PC-3 (cell line): ENCODE measurements at regions not wholly inside any gene's neighbourhood (a gene's known extent, or its start where the extent isn't known, plus 50 kb on each side); places are given as distances from the start of the nearest gene placed in this dataset.

ENCODE experiments used
- ATAC-seq: fragments of 200-7000 bp; cut with Tn5 transposase; 2 replicates; pipeline ENCODE4 v1.9.1; 2020; ENCODE audit warnings: mild to moderate bottlenecking, moderate library complexity
- BruUV-seq: library from RNA; stranded (reverse); fragments of 400-500 nt; replicated peaks from 2 replicates; lab custom pipeline; 2021; lab: Mats Ljungman, UMichigan
- CTCF ChIA-PET: fragments of 300-600 bp; sonication (Branson Sonifier 250); formaldehyde crosslinking; loops from one replicate; lab custom pipeline; 2022; ENCODE audit warnings: antibody characterized with exemption; lab: Charles Lee
- POLR2A ChIA-PET: fragments of 300-600 bp; sonication (Branson Sonifier 250); formaldehyde crosslinking; loops from one replicate; lab custom pipeline; 2022; ENCODE audit warnings: antibody characterized with exemption; ENCODE audit not compliant: unreplicated experiment; lab: Charles Lee
- DNase-seq: peaks from one replicate; pipeline ENCODE4 v3.0.0-alpha.2; 2015
- H2AFZ ChIP-seq: fragments of 300-600 bp; sonication (generic); 2 replicates; pipeline ENCODE4 v1.6.0; 2016; ENCODE audit warnings: antibody characterized with exemption, low read length
- H3F3A ChIP-seq: fragments of 300-600 bp; sonication (generic); one replicate; pipeline ENCODE4 v1.6.0; 2017; ENCODE audit warnings: antibody characterized with exemption, low read length, control low read depth, mild to moderate bottlenecking; ENCODE audit not compliant: unreplicated experiment
- H3K27ac ChIP-seq: fragments of 300-600 bp; sonication (generic); 2 replicates; pipeline ENCODE4 v1.5.1; 2016; ENCODE audit warnings: mild to moderate bottlenecking, low read length
- H3K27me3 ChIP-seq: fragments of 300-600 bp; sonication (generic); 2 replicates; pipeline ENCODE4 v1.6.1; 2016; ENCODE audit warnings: low read length, mixed read lengths
- H3K36me3 ChIP-seq: fragments of 300-600 bp; sonication (generic); 2 replicates; pipeline ENCODE4 v1.6.1; 2016; ENCODE audit warnings: low read depth, mixed run types, low read length, mixed read lengths
- H3K4me1 ChIP-seq: fragments of 300-600 bp; sonication (generic); 2 replicates; pipeline ENCODE4 v1.5.1; 2016; ENCODE audit warnings: low read length; ENCODE audit not compliant: insufficient read depth
- H3K4me2 ChIP-seq: fragments of 300-600 bp; sonication (generic); 2 replicates; pipeline ENCODE4 v1.6.0; 2016; ENCODE audit warnings: low read length
- H3K4me3 ChIP-seq: fragments of 300-600 bp; sonication (generic); 2 replicates; pipeline ENCODE4 v1.5.1; 2016; ENCODE audit warnings: mild to moderate bottlenecking, low read length, mixed read lengths
- H3K79me2 ChIP-seq: fragments of 300-600 bp; sonication (generic); 2 replicates; pipeline ENCODE4 v1.6.1; 2017; ENCODE audit warnings: low read length, mixed read lengths
- H3K9ac ChIP-seq: fragments of 300-600 bp; sonication (generic); 2 replicates; pipeline ENCODE4 v1.6.0; 2016; ENCODE audit warnings: mild to moderate bottlenecking, low read length
- H3K9me2 ChIP-seq: fragments of 300-600 bp; sonication (generic); replicated peaks from 2 replicates; pipeline ENCODE4 v1.6.1; 2016; ENCODE audit warnings: mixed run types, low read length, mixed read lengths
- H3K9me3 ChIP-seq: fragments of 300-600 bp; sonication (generic); 2 replicates; pipeline ENCODE4 v1.6.1; 2016; ENCODE audit warnings: low read length, mixed read lengths
- H4K20me1 ChIP-seq: fragments of 300-600 bp; sonication (generic); 2 replicates; pipeline ENCODE4 v1.6.1; 2016; ENCODE audit warnings: low read length, mixed read lengths
- EZH2 ChIP-seq: fragments of 300-600 bp; sonication (generic); IDR thresholded peaks from one replicate; pipeline ENCODE4 v1.6.1; 2017; ENCODE audit warnings: antibody characterized with exemption, mild to moderate bottlenecking, low read length; ENCODE audit not compliant: unreplicated experiment
- EZH2phosphoT487 ChIP-seq: fragments of 300-600 bp; sonication (generic); IDR thresholded peaks from 2 replicates; pipeline ENCODE4 v1.6.1; 2018; ENCODE audit warnings: mild to moderate bottlenecking, antibody characterized with exemption, low read length, borderline replicate concordance
- intact Hi-C: fragments of 100-400 bp; cut with micrococcal nuclease; formaldehyde crosslinking; loops from 2 replicates; pipeline ENCODE4 v1.9.0; 2023
- TF ChIP-seq, protein P1 (sequence below): fragments of 300-600 bp; sonication (generic); conservative IDR thresholded peaks from 2 replicates; pipeline ENCODE4 v1.5.1; 2017; ENCODE audit warnings: antibody characterized with exemption, low read depth, mild to moderate bottlenecking, low read length

DNA sequence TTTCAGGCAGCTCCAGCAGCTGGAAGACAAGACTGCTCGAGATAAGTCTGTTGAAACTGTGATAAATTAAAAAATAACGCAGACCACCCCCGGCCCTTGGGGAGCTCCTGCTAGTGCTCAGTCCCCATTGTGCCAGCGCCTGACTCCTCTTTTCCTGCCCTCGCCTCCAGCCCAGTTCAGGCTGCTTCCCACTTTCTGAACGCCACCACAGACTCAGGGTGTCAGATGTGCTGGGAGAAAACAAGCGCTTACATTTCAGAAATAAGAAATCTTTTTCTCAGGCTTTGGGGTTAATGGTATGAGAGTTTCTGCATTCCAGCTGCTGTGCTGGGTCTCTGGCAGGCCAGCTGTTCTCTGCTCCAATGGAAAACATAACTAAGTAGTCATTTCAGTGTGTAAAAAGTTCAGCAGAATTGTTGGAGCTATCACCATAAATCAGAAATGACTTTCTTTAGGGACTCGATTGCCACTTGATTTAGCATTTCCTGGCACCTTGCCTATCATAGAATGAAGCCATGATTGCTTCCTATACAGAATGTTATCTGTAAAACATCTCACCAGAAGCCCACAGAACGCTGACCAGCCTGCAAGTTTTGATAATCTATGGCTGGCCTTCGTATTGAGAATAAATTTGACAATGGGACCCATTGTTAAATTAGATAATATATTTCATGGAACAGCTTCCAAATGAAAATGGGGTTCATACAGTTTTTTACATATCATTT lies 257.0 kb upstream of the ZNF32 start:
- DNase-seq (no peak), ATAC-seq (no peak)
- ChIA-PET CTCF (no interaction called here), POLR2A (no interaction called here)
- Histone ChIP-seq H3K79me2 (no peaks in the 10 kb centered on the region), H2AFZ (no peak overlapping the region), H3K4me1 (no peaks in the 10 kb centered on the region), H3K36me3 (no peaks in the 10 kb centered on the region), H4K20me1 (no peaks in the 10 kb centered on the region), H3K9ac (no peak overlapping the region), H3K9me2 (no peaks in the 10 kb centered on the region), H3K27me3 (no peaks in the 10 kb centered on the region), H3K4me3 (no peak overlapping the region), H3K9me3 (no peaks in the 10 kb centered on the region), H3K27ac (no peak overlapping the region), H3F3A (no peaks in the 10 kb centered on the region), H3K4me2 (no peak overlapping the region)
- no TSS peak for BruUV-seq
- intact Hi-C loops = no loop called here
- no peak for TF ChIP-seq EZH2
- TF ChIP-seq EZH2phosphoT487 = no peak

DNA sequence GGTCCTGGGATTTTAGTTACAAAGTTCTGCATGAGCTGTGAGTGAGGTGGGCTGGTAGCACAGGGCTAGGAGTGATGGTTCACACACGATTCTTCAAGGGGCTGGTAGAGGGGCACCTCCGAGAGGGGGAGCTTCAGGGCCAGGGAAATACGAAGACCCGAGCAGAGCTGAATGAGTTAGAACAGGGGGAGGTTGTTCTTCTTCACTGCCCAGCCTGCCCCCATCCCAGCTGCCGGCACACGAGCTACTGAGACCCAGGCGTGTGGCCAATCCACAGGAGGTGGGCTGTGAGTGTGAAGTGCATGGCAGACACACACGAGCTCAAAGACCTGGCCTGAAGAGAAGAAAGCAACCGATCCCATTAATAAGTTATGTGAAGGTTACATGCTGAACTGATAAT lies 256.2 kb upstream of the ZNF32 start:
- Histone ChIP-seq H3K4me2 (no peak overlapping the region), H4K20me1 (no peaks in the 10 kb centered on the region), H3K27ac (no peak overlapping the region), H3K9me3 (no peaks in the 10 kb centered on the region), H3K9me2 (no peaks in the 10 kb centered on the region), H3K4me1 (no peaks in the 10 kb centered on the region), H3K9ac (no peak overlapping the region), H3K36me3 (no peaks in the 10 kb centered on the region), H3K4me3 (no peak overlapping the region), H2AFZ (no peak overlapping the region), H3K79me2 (no peaks in the 10 kb centered on the region), H3K27me3 (no peaks in the 10 kb centered on the region), H3F3A (no peaks in the 10 kb centered on the region)
- ChIA-PET POLR2A (no interaction called here), CTCF (interaction anchor here (0.7 kb wide), 1 partner anchor 9 kb away, joined by 4 read pairs; no protein-coding TSS in a partner anchor)
- TF ChIP-seq EZH2 = no peak
- no peak for TF ChIP-seq EZH2phosphoT487
- TF ChIP-seq, protein P1, sequence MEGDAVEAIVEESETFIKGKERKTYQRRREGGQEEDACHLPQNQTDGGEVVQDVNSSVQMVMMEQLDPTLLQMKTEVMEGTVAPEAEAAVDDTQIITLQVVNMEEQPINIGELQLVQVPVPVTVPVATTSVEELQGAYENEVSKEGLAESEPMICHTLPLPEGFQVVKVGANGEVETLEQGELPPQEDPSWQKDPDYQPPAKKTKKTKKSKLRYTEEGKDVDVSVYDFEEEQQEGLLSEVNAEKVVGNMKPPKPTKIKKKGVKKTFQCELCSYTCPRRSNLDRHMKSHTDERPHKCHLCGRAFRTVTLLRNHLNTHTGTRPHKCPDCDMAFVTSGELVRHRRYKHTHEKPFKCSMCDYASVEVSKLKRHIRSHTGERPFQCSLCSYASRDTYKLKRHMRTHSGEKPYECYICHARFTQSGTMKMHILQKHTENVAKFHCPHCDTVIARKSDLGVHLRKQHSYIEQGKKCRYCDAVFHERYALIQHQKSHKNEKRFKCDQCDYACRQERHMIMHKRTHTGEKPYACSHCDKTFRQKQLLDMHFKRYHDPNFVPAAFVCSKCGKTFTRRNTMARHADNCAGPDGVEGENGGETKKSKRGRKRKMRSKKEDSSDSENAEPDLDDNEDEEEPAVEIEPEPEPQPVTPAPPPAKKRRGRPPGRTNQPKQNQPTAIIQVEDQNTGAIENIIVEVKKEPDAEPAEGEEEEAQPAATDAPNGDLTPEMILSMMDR = no peak
- ATAC-seq = no peak
- no peak for DNase-seq
- intact Hi-C loops = no loop called here
- no TSS peak for BruUV-seq

DNA sequence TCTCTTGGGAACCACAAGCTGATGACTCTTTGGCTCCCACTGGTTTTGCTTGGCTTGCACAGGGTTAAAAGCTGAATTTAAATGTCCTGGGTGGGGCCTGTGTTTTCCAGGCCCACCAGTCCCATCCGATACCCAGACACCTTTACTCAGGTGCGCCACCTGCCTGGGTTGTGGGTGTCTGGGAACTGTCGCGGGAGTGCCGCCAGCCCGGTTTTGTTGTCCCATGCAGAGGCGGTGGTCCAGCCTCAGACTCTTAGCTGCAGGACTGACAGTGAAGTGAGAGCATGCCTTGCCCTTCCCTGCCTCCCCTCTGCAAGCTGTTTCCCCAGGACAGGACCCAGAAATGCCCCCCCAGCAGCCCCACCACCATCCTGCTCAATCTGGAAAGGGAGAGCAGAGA lies 255.6 kb upstream of the ZNF32 start:
- intact Hi-C loops = no loop called here
- Histone ChIP-seq H3K9me2 (no peaks in the 10 kb centered on the region), H3K4me2 (no peak overlapping the region), H3K4me1 (no peaks in the 10 kb centered on the region), H3K9ac (no peak overlapping the region), H3F3A (no peaks in the 10 kb centered on the region), H3K79me2 (no peaks in the 10 kb centered on the region), H3K27me3 (no peaks in the 10 kb centered on the region), H3K36me3 (no peaks in the 10 kb centered on the region), H3K4me3 (no peak overlapping the region), H3K9me3 (no peaks in the 10 kb centered on the region), H2AFZ (no peak overlapping the region), H4K20me1 (no peaks in the 10 kb centered on the region), H3K27ac (no peak overlapping the region)
- ChIA-PET POLR2A (no interaction called here), CTCF (no interaction called here)
- BruUV-seq = no TSS peak
- TF ChIP-seq, protein P1 = no peak
- no peak for TF ChIP-seq EZH2phosphoT487
- TF ChIP-seq EZH2 = no peak
- DNase-seq (no peak), ATAC-seq (no peak)
